BLaER1 treated with 17β-estradiol and CSF1 and Interleukin-3, amounts not matched to agents 10 nM and 100 nM (cell line): ENCODE measurements at regions not wholly inside any gene's neighbourhood (a gene's known extent, or its start where the extent isn't known, plus 50 kb on each side); places are given as distances from the start of the nearest gene placed in this dataset.

Experiments
- H3K27ac ChIP-seq, 11 experiments: shearing (Covaris generic); formaldehyde crosslinking; 2 replicates each; pipeline ENCODE4 v1.8.1; 2022
- H3K27me3 ChIP-seq, 11 experiments: shearing (Covaris generic); formaldehyde crosslinking; 2 replicates each; pipeline ENCODE4 v1.8.1; 2022
- H3K36me3 ChIP-seq, 11 experiments: shearing (Covaris generic); formaldehyde crosslinking; 2 replicates each; pipeline ENCODE4 v1.8.1; 2022
- H3K4me1 ChIP-seq, 10 experiments: shearing (Covaris generic); formaldehyde crosslinking; 2 replicates each; pipeline ENCODE4 v1.8.1; 2022
- H3K4me2 ChIP-seq, 11 experiments: shearing (Covaris generic); formaldehyde crosslinking; 2 replicates each; pipeline ENCODE4 v1.8.1; 2022
- H3K4me3 ChIP-seq, 10 experiments: shearing (Covaris generic); formaldehyde crosslinking; 2 replicates each; pipeline ENCODE4 v1.8.1; 2022
- H3K9ac ChIP-seq, 11 experiments: shearing (Covaris generic); formaldehyde crosslinking; 2 replicates each; pipeline ENCODE4 v1.8.1; 2022
- H3K9me3 ChIP-seq, 11 experiments: shearing (Covaris generic); formaldehyde crosslinking; replicated peaks in 1 of 11; 2 replicates each; pipeline ENCODE4 v1.8.1; 2022
- H4K20me1 ChIP-seq, 11 experiments: shearing (Covaris generic); formaldehyde crosslinking; 2 replicates each; pipeline ENCODE4 v1.8.1; 2022
- Cebpa-rat ChIP-seq, 11 experiments: shearing (Covaris generic); IDR thresholded peaks; 2 replicates each; pipeline ENCODE4 v1.8.1; 2022

DNA sequence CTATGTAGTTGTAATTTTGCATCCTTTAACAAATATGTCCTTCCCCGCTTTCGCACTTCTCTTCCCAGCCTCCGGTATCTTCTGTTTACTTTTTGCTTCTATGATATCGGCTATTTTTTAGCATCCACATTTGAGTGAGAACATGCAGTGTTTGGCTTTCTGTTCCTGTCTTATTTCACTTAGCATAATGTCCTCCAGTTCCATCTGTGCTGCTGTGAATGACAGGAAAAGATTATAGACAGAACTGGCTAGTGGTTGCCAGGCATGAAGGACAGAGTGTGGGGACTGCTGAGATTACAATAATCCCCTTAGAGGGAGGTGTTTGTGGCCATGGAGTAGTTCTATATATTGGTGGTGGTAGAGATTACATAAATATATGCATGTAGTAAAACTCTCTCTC lies 588.6 kb downstream of the NLGN4X start:
- Histone ChIP-seq H3K27me3 (no peaks in the 10 kb centered on the region), H4K20me1 (no peaks in the 10 kb centered on the region), H3K4me3 (no peak overlapping the region), H3K36me3 (no peaks in the 10 kb centered on the region), H3K9ac (no peak overlapping the region), H3K9me3 (peaks cover 0 to 4% (median 0%) of the 10 kb centered on the region in 11 experiments; a peak in 1 of 22 replicates), H3K4me1 (peaks cover 0 to 16% (median 0%) of the 10 kb centered on the region in 10 experiments; a peak in 2 of 20 replicates), H3K27ac (no peak overlapping the region), H3K4me2 (peak overlapping the region in 2 of 11 experiments; percentile 23 to 51; a peak in 3 of 22 replicates)
- TF ChIP-seq Cebpa-rat (IDR thresholded peaks at IDR 0.05): no peak

DNA sequence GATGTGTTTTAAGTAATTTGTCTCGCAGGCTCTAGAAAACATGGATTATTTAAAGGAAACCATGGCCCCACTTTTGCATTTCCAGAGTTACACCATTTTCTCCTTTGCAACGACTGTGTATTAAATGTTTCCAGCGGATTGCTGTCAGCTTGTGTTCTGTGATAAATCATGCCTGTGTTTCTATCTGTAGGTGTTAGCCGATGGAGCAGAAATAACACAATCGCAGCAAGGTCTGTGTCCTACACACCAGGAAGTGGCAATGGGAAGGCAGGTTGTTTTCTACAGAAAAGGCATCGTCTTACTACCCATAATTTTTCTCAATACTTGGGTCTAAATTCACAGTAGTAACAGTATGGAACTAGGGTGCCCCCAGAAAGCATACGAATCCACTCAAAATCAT lies 590.1 kb downstream of the NLGN4X start:
- no peak overlapping the region for H3K4me2 ChIP-seq
- TF ChIP-seq Cebpa-rat (IDR thresholded peaks at IDR 0.05): no peak
- peaks cover 0 to 4% (median 0%) of the 10 kb centered on the region in 11 experiments; a peak in 1 of 22 replicates for H3K9me3 ChIP-seq
- no peak overlapping the region for H3K4me3 ChIP-seq
- no peak overlapping the region for H3K9ac ChIP-seq
- no peaks in the 10 kb centered on the region for H3K27me3 ChIP-seq
- H3K36me3 ChIP-seq: no peaks in the 10 kb centered on the region
- H3K4me1 ChIP-seq: peaks cover 2 to 20% (median 3%) of the 10 kb centered on the region in 10 experiments; a peak in 17 of 20 replicates
- H4K20me1 ChIP-seq: no peaks in the 10 kb centered on the region
- no peak overlapping the region for H3K27ac ChIP-seq

DNA sequence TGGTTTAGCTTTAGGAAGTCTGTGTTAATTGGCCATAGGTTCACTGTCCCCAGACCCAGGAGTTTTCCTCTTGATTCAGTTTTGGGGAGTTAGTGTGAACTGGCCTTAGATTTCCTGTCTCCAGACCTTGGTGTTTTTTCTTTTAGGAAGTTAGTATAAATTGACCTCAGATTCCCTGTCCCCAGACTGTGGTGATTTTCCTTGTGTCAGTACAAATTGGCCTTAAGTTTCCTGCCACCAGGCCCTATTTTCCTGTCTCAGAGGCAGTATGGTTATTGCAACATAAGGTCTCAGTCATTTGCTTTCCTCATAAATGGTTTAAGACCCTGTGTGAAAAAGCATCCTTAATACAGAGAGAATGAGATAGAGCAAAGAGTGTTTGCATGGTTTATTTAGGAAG lies 595.8 kb downstream of the NLGN4X start:
- Histone ChIP-seq H3K9ac (no peak overlapping the region), H3K27me3 (no peaks in the 10 kb centered on the region), H3K4me3 (no peak overlapping the region), H4K20me1 (no peaks in the 10 kb centered on the region), H3K9me3 (no peaks in the 10 kb centered on the region), H3K36me3 (no peaks in the 10 kb centered on the region), H3K4me1 (peaks cover 5 to 35% (median 13%) of the 10 kb centered on the region in 10 experiments; a peak in 18 of 20 replicates), H3K4me2 (peak overlapping the region in 6 of 11 experiments; percentile 7 to 82 (median 53); a peak in 9 of 22 replicates), H3K27ac (peak overlapping the region in 2 of 11 experiments; percentile 1 to 32; a peak in 3 of 22 replicates)
- TF ChIP-seq Cebpa-rat (IDR thresholded peaks at IDR 0.05): no peak

DNA sequence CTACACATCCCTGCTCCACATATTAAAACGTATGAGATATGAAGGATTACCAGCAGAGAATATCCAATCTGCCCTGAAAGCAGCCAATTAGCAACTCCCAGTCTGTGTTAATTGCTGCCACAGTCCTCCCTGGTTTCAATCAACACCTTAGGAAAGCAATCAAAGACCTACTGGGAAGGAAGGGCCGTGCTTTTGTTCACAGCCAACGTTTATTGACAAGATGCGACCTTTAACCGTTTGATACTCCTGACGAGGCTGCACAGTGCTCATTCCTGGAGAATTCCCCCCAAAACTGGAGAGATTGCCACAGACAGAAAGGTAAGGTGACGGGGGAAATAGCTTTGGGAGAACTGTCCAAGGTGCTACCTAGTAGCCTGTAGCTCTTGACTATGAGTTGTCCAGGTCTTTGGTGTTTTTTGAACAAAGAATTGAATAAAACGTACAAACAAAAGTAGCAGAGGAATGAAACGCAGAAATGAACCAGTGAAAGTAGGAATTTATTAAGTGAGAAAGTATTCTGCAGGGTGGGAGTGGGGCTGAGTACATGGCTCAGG lies 596.5 kb downstream of the NLGN4X start:
- H3K36me3 ChIP-seq: no peaks in the 10 kb centered on the region
- TF ChIP-seq Cebpa-rat (IDR thresholded peaks at IDR 0.05): no peak
- H4K20me1 ChIP-seq: no peaks in the 10 kb centered on the region
- H3K4me2 ChIP-seq: peak overlapping the region in 3 of 11 experiments; percentile 54 to 82 (median 60); a peak in 6 of 22 replicates
- H3K9ac ChIP-seq: no peak overlapping the region
- no peaks in the 10 kb centered on the region for H3K9me3 ChIP-seq
- peak overlapping the region in 1 of 11 experiments; percentile 32; a peak in 2 of 22 replicates for H3K27ac ChIP-seq
- no peaks in the 10 kb centered on the region for H3K27me3 ChIP-seq
- H3K4me1 ChIP-seq: peaks cover 5 to 35% (median 13%) of the 10 kb centered on the region in 10 experiments; a peak in 18 of 20 replicates
- no peak overlapping the region for H3K4me3 ChIP-seq

DNA sequence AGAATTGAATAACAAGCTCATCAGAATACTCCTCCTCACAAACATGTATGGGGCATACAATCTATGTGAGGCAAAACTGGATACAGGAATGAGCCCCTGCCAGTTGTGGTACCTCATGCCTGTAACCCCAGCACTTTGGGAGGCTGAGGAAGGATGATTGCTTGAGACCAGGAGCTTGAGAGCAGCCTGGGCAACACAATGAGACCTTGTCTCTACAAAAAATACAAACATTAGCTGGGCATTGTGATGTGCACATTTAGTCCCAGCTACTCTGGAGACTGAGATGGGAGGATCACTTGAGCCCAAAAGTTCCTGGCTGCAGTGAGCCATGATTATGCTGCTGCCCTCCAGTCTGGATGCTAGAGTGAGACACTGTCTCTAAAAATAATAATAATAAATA lies 611.0 kb downstream of the NLGN4X start:
- no peaks in the 10 kb centered on the region for H3K27me3 ChIP-seq
- no peak overlapping the region for H3K9ac ChIP-seq
- H4K20me1 ChIP-seq: no peaks in the 10 kb centered on the region
- H3K36me3 ChIP-seq: no peaks in the 10 kb centered on the region
- H3K4me1 ChIP-seq: no peaks in the 10 kb centered on the region
- H3K27ac ChIP-seq: no peak overlapping the region
- no peak for TF ChIP-seq Cebpa-rat (IDR thresholded peaks at IDR 0.05)
- H3K9me3 ChIP-seq: 0 out of 22 replicates have a peak, but pooled peaks cover 0 to 6% (median 0%) of the 10 kb centered on the region in 11 experiments
- no peak overlapping the region for H3K4me3 ChIP-seq
- H3K4me2 ChIP-seq: no peak overlapping the region

DNA sequence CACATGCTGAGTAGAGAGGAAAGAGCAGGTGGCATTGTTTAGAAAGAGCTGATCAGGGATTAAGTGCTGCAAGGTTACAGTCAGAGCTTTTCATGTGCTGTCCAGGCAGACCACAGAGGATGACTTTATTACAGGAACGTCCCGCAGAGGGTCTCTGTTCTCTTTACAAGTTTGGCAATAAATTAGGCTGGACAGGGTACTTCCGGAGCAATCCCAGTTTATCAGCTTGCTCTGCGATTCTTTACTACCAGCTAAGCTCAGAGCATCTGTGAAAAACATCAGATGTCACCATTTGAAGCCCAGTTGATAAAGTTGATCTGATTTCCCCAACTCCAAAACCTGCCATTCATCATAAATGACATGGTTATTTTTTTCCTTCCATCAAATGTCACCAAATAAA lies 633.1 kb downstream of the NLGN4X start:
- TF ChIP-seq Cebpa-rat (IDR thresholded peaks at IDR 0.05): no peak
- Histone ChIP-seq H3K9me3 (peaks cover 15 to 33% (median 24%) of the 10 kb centered on the region in 11 experiments), H3K27me3 (no peaks in the 10 kb centered on the region), H3K4me1 (peaks cover 0 to 21% (median 12%) of the 10 kb centered on the region in 10 experiments; a peak in 11 of 20 replicates), H3K27ac (no peak overlapping the region), H3K4me3 (no peak overlapping the region), H3K9ac (no peak overlapping the region), H3K4me2 (peak overlapping the region in 5 of 11 experiments; percentile 32 to 59 (median 44); a peak in 8 of 22 replicates), H4K20me1 (no peaks in the 10 kb centered on the region), H3K36me3 (no peaks in the 10 kb centered on the region)

DNA sequence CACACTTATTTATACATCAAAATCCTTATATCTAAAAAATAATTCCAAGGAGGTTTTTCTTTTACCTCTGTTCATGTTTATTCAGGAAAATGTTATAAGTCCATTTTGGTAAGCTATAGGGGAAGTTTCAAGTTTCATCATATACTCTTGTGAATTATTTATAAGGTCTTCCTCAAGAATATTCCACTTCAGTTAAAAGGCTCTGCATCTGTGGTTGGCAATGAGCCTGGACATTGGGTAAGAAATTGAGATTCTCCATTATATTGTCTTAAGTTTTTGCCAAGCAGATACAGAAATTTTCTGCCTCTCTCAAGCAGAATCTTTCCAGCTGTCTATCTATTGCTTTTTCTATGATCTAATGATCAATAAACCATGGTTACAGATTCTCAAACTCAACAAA lies 641.9 kb downstream of the NLGN4X start:
- no peak for TF ChIP-seq Cebpa-rat (IDR thresholded peaks at IDR 0.05)
- peaks cover 0 to 7% (median 0%) of the 10 kb centered on the region in 10 experiments; a peak in 2 of 20 replicates for H3K4me1 ChIP-seq

DNA sequence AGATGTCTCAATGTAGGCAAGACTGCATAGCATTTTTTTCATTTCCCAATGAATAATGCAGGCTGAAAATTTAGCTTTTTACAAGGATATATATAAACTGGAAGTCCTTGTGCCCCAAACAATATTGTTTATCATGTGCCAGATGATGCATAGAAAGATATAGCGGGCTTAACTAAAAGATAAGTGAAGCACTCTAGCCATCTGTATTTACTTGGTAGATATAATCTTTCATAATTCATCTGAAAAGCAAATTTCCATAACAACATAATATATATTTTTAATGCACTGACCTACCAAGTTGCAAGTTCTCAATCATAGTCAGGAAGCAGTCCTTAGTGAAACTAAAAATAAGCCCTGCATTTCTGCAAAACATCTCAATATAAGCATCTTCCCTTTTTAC lies 653.3 kb downstream of the NLGN4X start:
- Histone ChIP-seq H3K27me3 (no peaks in the 10 kb centered on the region), H3K9me3 (peaks cover 0 to 6% (median 0%) of the 10 kb centered on the region in 11 experiments; a peak in 1 of 22 replicates), H3K4me2 (peak overlapping the region in 1 of 11 experiments; percentile 65; a peak in 2 of 22 replicates), H3K27ac (no peak overlapping the region), H3K36me3 (no peaks in the 10 kb centered on the region), H3K4me1 (peaks cover 0 to 10% (median 0%) of the 10 kb centered on the region in 10 experiments; a peak in 2 of 20 replicates), H4K20me1 (no peaks in the 10 kb centered on the region), H3K9ac (no peak overlapping the region), H3K4me3 (no peak overlapping the region)
- TF ChIP-seq Cebpa-rat (IDR thresholded peaks at IDR 0.05): no peak

More for the DNA sequence above, 641.9 kb downstream of the NLGN4X start:
- Histone ChIP-seq H4K20me1 (no peaks in the 10 kb centered on the region), H3K4me3 (no peak overlapping the region), H3K27me3 (no peaks in the 10 kb centered on the region), H3K9me3 (no peaks in the 10 kb centered on the region; a peak in 1 of 22 replicates), H3K4me2 (no peak overlapping the region), H3K9ac (no peak overlapping the region), H3K36me3 (no peaks in the 10 kb centered on the region), H3K27ac (no peak overlapping the region)

DNA sequence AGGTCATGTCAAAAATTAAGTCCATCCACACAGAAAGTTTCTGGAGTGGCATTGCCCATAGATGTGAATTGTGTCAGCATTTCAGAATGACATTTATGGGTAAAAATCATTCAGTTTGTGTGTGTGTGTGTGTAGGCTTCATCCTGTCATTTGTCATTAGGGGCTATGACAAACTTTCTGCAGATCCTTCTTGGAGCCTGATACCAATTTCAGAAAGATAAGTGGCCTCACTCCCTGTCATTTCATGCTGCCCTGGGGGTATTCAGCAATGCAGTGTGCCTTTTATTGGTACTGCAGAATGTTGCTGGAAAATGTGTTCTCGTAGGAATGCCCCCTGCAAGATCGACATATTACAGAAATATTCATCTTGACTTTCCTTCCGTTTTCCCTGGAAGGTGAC lies 659.7 kb downstream of the NLGN4X start:
- H3K4me3 ChIP-seq: no peak overlapping the region
- no peak overlapping the region for H3K4me2 ChIP-seq
- TF ChIP-seq Cebpa-rat (IDR thresholded peaks at IDR 0.05): no peak
- H3K4me1 ChIP-seq: no peaks in the 10 kb centered on the region
- no peaks in the 10 kb centered on the region for H4K20me1 ChIP-seq
- no peaks in the 10 kb centered on the region for H3K9me3 ChIP-seq
- no peak overlapping the region for H3K27ac ChIP-seq
- no peaks in the 10 kb centered on the region for H3K27me3 ChIP-seq
- H3K36me3 ChIP-seq: no peaks in the 10 kb centered on the region
- no peak overlapping the region for H3K9ac ChIP-seq

DNA sequence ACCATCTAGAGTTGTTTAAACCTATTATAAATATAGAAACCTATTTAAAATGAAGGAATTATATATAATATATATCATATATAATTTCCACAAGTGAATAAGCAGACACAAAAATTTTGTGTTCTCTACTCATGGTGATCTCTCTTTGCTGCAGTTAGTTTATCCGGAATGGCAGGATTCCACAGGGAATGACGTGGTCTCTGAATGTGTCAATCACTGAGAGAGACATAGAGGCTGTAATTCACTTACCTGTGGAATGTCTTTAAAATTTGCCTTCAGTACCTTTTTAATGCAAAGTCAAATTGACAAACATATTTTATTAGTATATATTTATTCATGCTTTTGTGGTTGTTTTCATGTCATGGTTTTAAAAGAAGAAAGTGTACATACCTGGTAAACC lies 669.3 kb downstream of the NLGN4X start:
- H3K27ac ChIP-seq: no peak overlapping the region
- H3K27me3 ChIP-seq: no peaks in the 10 kb centered on the region
- H3K9ac ChIP-seq: no peak overlapping the region
- H3K4me3 ChIP-seq: no peak overlapping the region
- H3K9me3 ChIP-seq: peaks cover 15 to 50% (median 35%) of the 10 kb centered on the region in 11 experiments
- H3K4me1 ChIP-seq: peaks cover 0 to 35% (median 0%) of the 10 kb centered on the region in 10 experiments; a peak in 5 of 20 replicates
- no peak for TF ChIP-seq Cebpa-rat (IDR thresholded peaks at IDR 0.05)
- H3K36me3 ChIP-seq: no peaks in the 10 kb centered on the region
- H4K20me1 ChIP-seq: no peaks in the 10 kb centered on the region
- no peak overlapping the region for H3K4me2 ChIP-seq
